HFF-Myc (cell line): ENCODE measurements at regions not wholly inside any gene's neighbourhood (a gene's known extent, or its start where the extent isn't known, plus 50 kb on each side); places are given as distances from the start of the nearest gene placed in this dataset.
"Not testable (repeated sequence)": the region's sequence is repeated elsewhere in the genome, so short reads cannot be mapped to it uniquely, and the experiment has no call there.

Source experiments
- DNase-seq: peaks from one replicate; pipeline ENCODE4 v3.0.0-alpha.2; 2011; ENCODE audit warnings: low read depth; ENCODE audit errors: extremely low read depth
- H3K4me3 ChIP-seq: replicated peaks from 2 replicates; pipeline ENCODE4 v1.5.1; 2011; ENCODE audit warnings: low read depth, mild to moderate bottlenecking, control low read depth, low read length
- TF ChIP-seq, protein P1 (sequence below): IDR thresholded peaks from 2 replicates; pipeline ENCODE4 v1.5.1; 2012; ENCODE audit warnings: mild to moderate bottlenecking, low read depth, low read length, control low read depth; ENCODE audit errors: missing control alignments

DNA sequence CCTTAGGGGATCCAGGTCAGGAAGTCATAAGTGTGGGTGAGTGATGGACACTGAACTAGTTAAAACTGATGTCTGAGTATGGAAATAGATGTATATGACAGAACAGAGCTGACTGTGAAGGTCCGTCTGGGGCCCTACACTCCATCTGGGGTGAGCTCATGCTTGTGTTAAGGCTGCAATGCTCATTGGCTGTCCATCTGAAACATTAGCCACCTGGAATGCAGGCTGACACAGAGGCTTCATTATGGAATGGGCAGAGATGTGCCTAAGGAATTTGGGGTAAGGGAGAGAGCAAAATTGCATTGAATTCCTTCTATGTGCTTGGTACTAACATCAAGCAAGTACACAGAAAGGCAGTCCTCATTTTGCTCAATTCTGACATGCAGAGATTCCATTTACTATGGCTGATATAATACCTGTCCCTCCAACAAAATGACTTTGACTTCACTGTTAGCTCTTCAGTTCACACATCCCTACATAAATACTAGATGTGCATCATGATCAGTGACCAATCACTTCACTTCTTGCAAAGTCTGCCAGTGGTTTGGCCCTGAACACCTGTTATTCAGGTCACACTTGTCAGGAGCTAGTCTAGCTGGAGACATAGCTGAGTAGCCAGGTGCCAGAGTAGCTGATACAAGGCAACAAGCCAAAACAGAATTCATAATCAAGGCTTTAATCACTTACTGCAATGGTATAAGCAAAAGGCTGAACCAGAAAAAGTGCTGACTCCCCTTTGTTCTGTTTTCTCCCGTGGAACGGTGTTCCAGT is 128.9 kb upstream of the VWC2 start:
- TF ChIP-seq, protein P1, sequence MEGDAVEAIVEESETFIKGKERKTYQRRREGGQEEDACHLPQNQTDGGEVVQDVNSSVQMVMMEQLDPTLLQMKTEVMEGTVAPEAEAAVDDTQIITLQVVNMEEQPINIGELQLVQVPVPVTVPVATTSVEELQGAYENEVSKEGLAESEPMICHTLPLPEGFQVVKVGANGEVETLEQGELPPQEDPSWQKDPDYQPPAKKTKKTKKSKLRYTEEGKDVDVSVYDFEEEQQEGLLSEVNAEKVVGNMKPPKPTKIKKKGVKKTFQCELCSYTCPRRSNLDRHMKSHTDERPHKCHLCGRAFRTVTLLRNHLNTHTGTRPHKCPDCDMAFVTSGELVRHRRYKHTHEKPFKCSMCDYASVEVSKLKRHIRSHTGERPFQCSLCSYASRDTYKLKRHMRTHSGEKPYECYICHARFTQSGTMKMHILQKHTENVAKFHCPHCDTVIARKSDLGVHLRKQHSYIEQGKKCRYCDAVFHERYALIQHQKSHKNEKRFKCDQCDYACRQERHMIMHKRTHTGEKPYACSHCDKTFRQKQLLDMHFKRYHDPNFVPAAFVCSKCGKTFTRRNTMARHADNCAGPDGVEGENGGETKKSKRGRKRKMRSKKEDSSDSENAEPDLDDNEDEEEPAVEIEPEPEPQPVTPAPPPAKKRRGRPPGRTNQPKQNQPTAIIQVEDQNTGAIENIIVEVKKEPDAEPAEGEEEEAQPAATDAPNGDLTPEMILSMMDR = no peak

DNA sequence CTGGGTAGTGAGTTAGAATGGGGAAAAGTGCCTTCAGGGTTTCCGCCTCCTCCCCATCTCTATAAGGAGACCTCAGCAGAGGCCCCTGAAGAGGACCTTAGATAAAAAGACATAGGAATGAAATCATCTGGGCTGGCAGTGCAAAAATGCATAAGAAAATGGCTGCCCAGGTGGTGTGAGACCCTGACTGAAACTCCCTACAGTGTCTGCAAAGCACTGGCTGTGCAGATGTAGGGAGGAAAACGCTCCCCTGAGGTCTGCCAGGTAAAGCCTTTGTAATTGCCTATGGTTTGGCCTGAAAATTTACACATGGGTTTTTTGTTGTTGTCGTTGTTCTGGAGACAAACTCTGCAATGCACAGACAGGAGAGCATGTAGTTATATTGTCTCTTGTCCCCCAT is 128.1 kb upstream of the VWC2 start:
- no peak overlapping the region for H3K4me3 ChIP-seq
- no peak for DNase-seq
- TF ChIP-seq, protein P1 = no peak

More for the DNA sequence above, 128.9 kb upstream of the VWC2 start:
- no peak for DNase-seq
- no peak overlapping the region for H3K4me3 ChIP-seq

DNA sequence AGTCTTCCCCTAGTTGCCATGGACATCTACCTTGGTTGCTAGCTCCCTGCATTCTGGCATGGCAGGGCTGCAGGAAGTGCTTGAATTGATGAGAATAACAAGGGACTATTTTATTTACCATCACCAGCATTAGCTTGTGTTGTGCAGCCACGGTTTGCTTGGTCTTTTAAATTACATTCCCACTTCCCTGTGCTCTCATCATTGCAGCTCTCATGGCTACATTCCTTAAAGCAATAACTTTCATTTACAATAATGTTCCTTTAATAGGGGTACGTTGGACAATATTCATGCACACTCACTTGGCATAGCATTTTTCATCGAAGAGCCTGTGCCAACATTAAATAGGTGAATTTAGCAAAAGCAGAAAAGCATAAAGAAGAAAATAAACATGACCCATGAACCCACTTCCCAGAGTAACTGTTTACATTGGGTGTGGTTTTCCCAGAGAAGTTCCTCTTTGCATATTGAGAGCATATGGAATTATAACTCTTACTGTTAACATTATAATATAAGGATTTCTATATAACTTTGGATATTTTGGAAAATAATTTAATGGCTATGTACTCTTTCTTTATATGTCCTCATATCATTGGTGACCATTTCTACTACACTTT is 113.2 kb upstream of the VWC2 start:
- no peak for DNase-seq
- TF ChIP-seq, protein P1 = no peak
- no peak overlapping the region for H3K4me3 ChIP-seq

DNA sequence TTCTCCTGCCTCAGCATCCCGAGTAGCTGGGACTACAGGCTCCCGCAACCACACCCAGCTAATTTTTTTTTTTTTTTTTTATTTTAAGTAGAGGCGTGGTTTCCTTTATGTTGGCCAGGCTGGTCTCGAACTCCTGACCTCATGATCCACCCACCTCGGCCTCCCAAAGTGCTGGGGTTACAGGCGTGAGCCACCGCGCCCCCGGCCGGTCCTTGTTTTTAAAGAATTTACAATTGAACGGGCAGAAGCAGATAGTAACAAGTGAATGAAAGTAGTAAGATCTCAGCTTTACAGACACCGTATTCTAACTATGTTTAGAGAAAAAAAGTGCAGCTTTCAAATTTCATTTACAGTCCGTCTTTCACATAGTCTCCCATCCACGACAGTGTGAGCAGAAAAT is 112.5 kb upstream of the VWC2 start:
- no peak overlapping the region for H3K4me3 ChIP-seq
- DNase-seq = no peak
- TF ChIP-seq, protein P1 = no peak

DNA sequence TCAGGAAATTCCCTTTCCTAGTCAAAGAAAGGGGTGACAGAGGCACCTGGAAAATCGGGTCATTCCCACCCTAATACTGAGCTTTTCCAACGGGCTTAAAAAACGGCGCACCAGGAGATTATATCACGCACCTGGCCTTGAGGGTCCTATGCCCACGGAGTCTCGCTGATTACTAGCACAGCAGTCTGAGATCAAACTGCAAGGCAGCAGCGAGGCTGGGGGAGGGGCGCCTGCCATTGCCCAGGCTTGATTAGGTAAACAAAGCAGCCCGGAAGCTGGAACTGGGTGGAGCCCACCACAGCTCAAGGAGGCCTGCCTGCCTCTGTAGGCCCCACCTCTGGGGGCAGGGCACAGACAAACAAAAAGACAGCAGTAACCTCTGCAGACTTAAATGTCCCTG is 107.5 kb upstream of the VWC2 start:
- not testable (repeated sequence) for H3K4me3 ChIP-seq, DNase-seq

DNA sequence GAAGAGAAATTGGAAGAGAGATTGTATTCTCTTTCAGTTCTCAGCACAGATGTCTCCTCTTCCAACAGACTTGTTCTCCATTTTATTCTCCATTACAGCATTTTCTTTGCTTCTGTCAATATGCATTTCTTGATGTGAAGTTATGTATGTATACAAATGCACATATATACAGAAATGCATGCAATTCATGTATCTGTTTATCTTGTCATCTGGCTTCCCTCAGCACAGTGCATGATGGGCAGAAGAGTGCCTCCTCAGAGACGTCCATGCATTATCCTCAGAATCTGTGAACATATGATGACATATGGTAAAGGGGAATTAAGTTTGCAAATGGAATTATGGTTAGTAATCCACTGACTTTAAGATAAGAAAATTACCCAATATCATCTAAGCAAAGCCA is 106.7 kb upstream of the VWC2 start:
- TF ChIP-seq, protein P1 = no peak
- no peak overlapping the region for H3K4me3 ChIP-seq
- no peak for DNase-seq

DNA sequence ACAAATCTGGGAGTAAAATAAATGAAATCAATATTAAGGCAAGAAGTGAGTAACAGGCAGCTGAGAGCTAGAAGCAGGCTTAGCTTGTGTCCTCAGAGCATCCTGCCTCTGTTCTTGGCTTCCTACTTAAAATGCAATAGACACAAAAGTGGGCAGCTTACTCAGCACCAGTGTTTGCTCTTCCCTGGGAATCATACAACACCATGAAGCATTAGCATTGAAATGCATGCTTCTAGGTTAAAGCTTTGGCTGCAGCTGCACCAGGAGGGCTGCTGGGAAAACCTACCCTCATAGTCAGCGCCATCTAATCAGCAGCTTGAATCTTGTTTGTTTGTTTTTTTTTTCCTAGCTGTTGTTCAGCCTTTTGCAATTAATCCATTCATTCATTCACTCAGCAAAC is 104.2 kb upstream of the VWC2 start:
- DNase-seq = no peak
- TF ChIP-seq, protein P1 = no peak
- H3K4me3 ChIP-seq = no peak overlapping the region
